Upper lobe of left lung (tissue), 6 donors: ENCODE measurements at regions not wholly inside any gene's neighbourhood (a gene's known extent, or its start where the extent isn't known, plus 50 kb on each side); places are given as distances from the start of the nearest gene placed in this dataset.

Experiments
- ATAC-seq, 2 donors: fragments of 200-7000 bp; cut with Tn5 transposase; one replicate each; pipeline ENCODE4 v1.9.1; 2022; ENCODE audit warnings: mild to moderate bottlenecking in 2 of 2, moderate library complexity in 2 of 2; ENCODE audit not compliant: low FRiP score in 2 of 2
- DNase-seq, 2 donors: peaks; one replicate each; pipeline ENCODE4 v3.0.0-alpha.2; 2019 to 2020
- H3K27ac ChIP-seq, 4 donors: fragments of 200-600 bp; sonication (generic); one replicate each; pipeline ENCODE4 v1.5.1; 2016 to 2019
- H3K27me3 ChIP-seq, 4 donors: fragments of 200-600 bp; sonication (generic); one replicate each; pipeline ENCODE4 v1.5.1; 2017 to 2019
- H3K36me3 ChIP-seq, 4 donors: fragments of 200-600 bp; sonication (generic); one replicate each; pipeline ENCODE4 v1.5.1; 2016 to 2019
- H3K4me1 ChIP-seq, 4 donors: fragments of 200-600 bp; sonication (generic); one replicate each; pipeline ENCODE4 v1.5.1; 2018 to 2019
- H3K4me3 ChIP-seq, 4 donors: fragments of 200-600 bp; sonication (generic); one replicate each; pipeline ENCODE4 v1.5.1; 2017 to 2019; ENCODE audit warnings: mild to moderate bottlenecking in 2 of 4, moderate library complexity in 1 of 4
- H3K9me3 ChIP-seq, 4 donors: fragments of 200-600 bp; sonication (generic); one replicate each; pipeline ENCODE4 v1.5.1; 2018 to 2019
- EP300 ChIP-seq, 4 donors: sonication (generic); formaldehyde crosslinking; IDR thresholded peaks; one replicate each; pipeline ENCODE4 v1.5.1; 2017; ENCODE audit warnings: antibody characterized with exemption in 4 of 4, control low read depth in 2 of 4
- POLR2A ChIP-seq, 4 donors: fragments of 450-650 bp; IDR thresholded peaks; one replicate each; pipeline ENCODE4 v1.5.1; 2016 to 2017; ENCODE audit warnings: antibody characterized with exemption in 4 of 4, mild to moderate bottlenecking in 2 of 4
- POLR2AphosphoS5 ChIP-seq, 2 donors: sonication (generic); formaldehyde crosslinking; IDR thresholded peaks; one replicate each; pipeline ENCODE4 v1.5.1; 2017; ENCODE audit warnings: antibody characterized with exemption in 2 of 2
- WGBS, 2 donors: methylation state at CpG; one replicate each; pipeline ENCODE4 v1.1.5; 2017 to 2018; 5-methylcytosine and 5-hydroxymethylcytosine counted together
- TF ChIP-seq, protein P1 (sequence below), 6 experiments: fragments of 450-650 bp in 4 of 6; fragments of 200-600 bp in 2 of 6; sonication (generic) in 2 of 6; IDR thresholded peaks; one replicate each; pipeline ENCODE4 v1.5.1; 2016 to 2019; ENCODE audit warnings: antibody characterized with exemption in 6 of 6
- donor health status: DM: no; HTN: no; CAD: no; lungs with moderate emphysema.
- donor health status: DM: no; HTN: yes; CAD: no; lungs with severe emphysema.

GRCh38 chr9:38281917-38282316 is 110.6 kb upstream of the ALDH1B1 start:
- no peaks in the 10 kb centered on the region for H3K9me3 ChIP-seq
- no peaks in the 10 kb centered on the region for H3K36me3 ChIP-seq
- H3K4me1 ChIP-seq = no peaks in the 10 kb centered on the region
- 86 to 89% methylated on average over 11 of the region's 11 CpGs for WGBS, 2 donors
- DNase-seq (no peak), ATAC-seq (no peak)
- no peak overlapping the region for H3K27ac ChIP-seq
- TF ChIP-seq POLR2AphosphoS5 (IDR thresholded peaks at IDR 0.05) (no peak), POLR2A (IDR thresholded peaks at IDR 0.05) (no peak), EP300 (IDR thresholded peaks at IDR 0.05) (no peak)
- TF ChIP-seq, protein P1, sequence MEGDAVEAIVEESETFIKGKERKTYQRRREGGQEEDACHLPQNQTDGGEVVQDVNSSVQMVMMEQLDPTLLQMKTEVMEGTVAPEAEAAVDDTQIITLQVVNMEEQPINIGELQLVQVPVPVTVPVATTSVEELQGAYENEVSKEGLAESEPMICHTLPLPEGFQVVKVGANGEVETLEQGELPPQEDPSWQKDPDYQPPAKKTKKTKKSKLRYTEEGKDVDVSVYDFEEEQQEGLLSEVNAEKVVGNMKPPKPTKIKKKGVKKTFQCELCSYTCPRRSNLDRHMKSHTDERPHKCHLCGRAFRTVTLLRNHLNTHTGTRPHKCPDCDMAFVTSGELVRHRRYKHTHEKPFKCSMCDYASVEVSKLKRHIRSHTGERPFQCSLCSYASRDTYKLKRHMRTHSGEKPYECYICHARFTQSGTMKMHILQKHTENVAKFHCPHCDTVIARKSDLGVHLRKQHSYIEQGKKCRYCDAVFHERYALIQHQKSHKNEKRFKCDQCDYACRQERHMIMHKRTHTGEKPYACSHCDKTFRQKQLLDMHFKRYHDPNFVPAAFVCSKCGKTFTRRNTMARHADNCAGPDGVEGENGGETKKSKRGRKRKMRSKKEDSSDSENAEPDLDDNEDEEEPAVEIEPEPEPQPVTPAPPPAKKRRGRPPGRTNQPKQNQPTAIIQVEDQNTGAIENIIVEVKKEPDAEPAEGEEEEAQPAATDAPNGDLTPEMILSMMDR (IDR thresholded peaks at IDR 0.05) = no peak
- no peaks in the 10 kb centered on the region for H3K27me3 ChIP-seq
- no peak overlapping the region for H3K4me3 ChIP-seq

- WGBS, 2 donors = 79 to 89% methylated on average over 3 to 4 of the region's 4 CpGs
- no peak for ATAC-seq
- TF ChIP-seq, protein P1 (IDR thresholded peaks at IDR 0.05) = no peak
- TF ChIP-seq POLR2A (IDR thresholded peaks at IDR 0.05) (no peak), EP300 (IDR thresholded peaks at IDR 0.05) (no peak), POLR2AphosphoS5 (IDR thresholded peaks at IDR 0.05) (no peak)
Observed at GRCh38 chr9:38281196-38281595, 111.3 kb upstream of the ALDH1B1 start.

DNA sequence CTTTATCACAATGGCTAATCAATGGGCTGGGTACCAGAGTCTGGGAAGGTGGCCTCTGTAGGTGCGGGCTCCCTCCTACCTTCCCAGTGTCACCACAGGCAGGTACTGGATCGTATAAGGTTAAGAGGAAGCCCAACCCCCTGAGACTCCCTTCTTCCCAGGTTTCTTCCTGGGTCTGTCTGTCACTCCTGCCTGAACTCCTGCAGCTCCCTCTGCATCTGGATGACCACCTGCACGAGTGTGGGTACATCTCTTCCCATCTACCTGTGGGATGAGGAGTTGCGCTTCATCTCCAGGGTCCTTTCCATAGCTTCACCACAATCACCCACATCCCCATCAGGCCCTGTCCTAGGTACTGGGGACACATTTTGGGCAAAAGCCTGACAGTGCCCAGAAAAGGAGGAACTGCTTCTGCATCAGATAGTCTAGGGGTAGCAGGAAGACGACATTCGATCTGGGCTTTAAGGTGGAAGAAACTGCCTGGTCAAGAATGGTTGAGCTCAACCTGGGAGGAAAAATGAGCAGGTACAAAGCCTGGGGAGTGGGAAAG is 112.2 kb upstream of the ALDH1B1 start:
- Histone ChIP-seq H3K4me1 (no peaks in the 10 kb centered on the region), H3K27me3 (no peaks in the 10 kb centered on the region), H3K36me3 (no peaks in the 10 kb centered on the region), H3K27ac (no peak overlapping the region), H3K9me3 (no peaks in the 10 kb centered on the region), H3K4me3 (no peak overlapping the region)
- ATAC-seq (no peak), DNase-seq (no peak)
- WGBS, 2 donors = 76 to 83% methylated on average over 6 of the region's 6 CpGs
- no peak for TF ChIP-seq POLR2A (IDR thresholded peaks at IDR 0.05)
- TF ChIP-seq, protein P1 (IDR thresholded peaks at IDR 0.05) = no peak
- no peak for TF ChIP-seq EP300 (IDR thresholded peaks at IDR 0.05)
- TF ChIP-seq POLR2AphosphoS5 (IDR thresholded peaks at IDR 0.05) = no peak

More at GRCh38 chr9:38281196-38281595, 111.3 kb upstream of the ALDH1B1 start:
- H3K4me3 ChIP-seq = no peak overlapping the region
- no peak for DNase-seq
- H3K36me3 ChIP-seq = no peaks in the 10 kb centered on the region
- no peaks in the 10 kb centered on the region for H3K9me3 ChIP-seq
- no peaks in the 10 kb centered on the region for H3K4me1 ChIP-seq
- H3K27ac ChIP-seq = no peak overlapping the region
- H3K27me3 ChIP-seq = no peaks in the 10 kb centered on the region

- no peaks in the 10 kb centered on the region for H3K4me1 ChIP-seq
- H3K4me3 ChIP-seq = no peak overlapping the region
- H3K36me3 ChIP-seq = no peaks in the 10 kb centered on the region
- H3K27me3 ChIP-seq = no peaks in the 10 kb centered on the region
- no peaks in the 10 kb centered on the region for H3K9me3 ChIP-seq
- TF ChIP-seq, protein P1 (IDR thresholded peaks at IDR 0.05) = no peak
- TF ChIP-seq POLR2AphosphoS5 (IDR thresholded peaks at IDR 0.05) (no peak), EP300 (IDR thresholded peaks at IDR 0.05) (no peak)
- no peak overlapping the region for H3K27ac ChIP-seq
- DNase-seq (no peak), ATAC-seq (no peak)
- WGBS, 2 donors = 88% methylated on average over 5 to 7 of the region's 7 CpGs
Observed at GRCh38 chr9:38278931-38279679, 113.4 kb upstream of the ALDH1B1 start.

- ATAC-seq = no peak
- Histone ChIP-seq H3K36me3 (no peaks in the 10 kb centered on the region), H3K4me3 (no peak overlapping the region), H3K9me3 (no peaks in the 10 kb centered on the region), H3K27me3 (no peaks in the 10 kb centered on the region), H3K4me1 (no peaks in the 10 kb centered on the region), H3K27ac (no peak overlapping the region)
- 45 to 59% methylated on average over 4 of the region's 4 CpGs for WGBS, 2 donors
- DNase-seq = no peak
- TF ChIP-seq POLR2AphosphoS5 (IDR thresholded peaks at IDR 0.05) = no peak
- TF ChIP-seq, protein P1 (IDR thresholded peaks at IDR 0.05) = no peak
- no peak for TF ChIP-seq EP300 (IDR thresholded peaks at IDR 0.05)
- TF ChIP-seq POLR2A (IDR thresholded peaks at IDR 0.05) = no peak
Observed at GRCh38 chr9:38278457-38278856, 114.0 kb upstream of the ALDH1B1 start.
